Ectodermal cell (in vitro differentiated cells): ENCODE measurements at regions not wholly inside any gene's neighbourhood (a gene's known extent, or its start where the extent isn't known, plus 50 kb on each side); places are given as distances from the start of the nearest gene placed in this dataset.

Experiments
- H3K27ac ChIP-seq: 2 replicates; pipeline ENCODE4 v1.7.0; 2013; ENCODE audit warnings: mild to moderate bottlenecking, low read depth, low read length; ENCODE audit not compliant: insufficient read depth, poor library complexity, severe bottlenecking
- H3K27me3 ChIP-seq: 2 replicates; pipeline ENCODE4 v1.7.0; 2013; ENCODE audit warnings: mild to moderate bottlenecking, low read length; ENCODE audit not compliant: insufficient read depth, control insufficient read depth, poor library complexity, severe bottlenecking
- H3K36me3 ChIP-seq: one replicate; pipeline ENCODE4 v1.7.0; 2013; ENCODE audit warnings: low read length; ENCODE audit not compliant: control insufficient read depth, insufficient read depth
- H3K4me1 ChIP-seq: one replicate; pipeline ENCODE4 v1.7.0; 2013; ENCODE audit warnings: low read length; ENCODE audit not compliant: control insufficient read depth, insufficient read depth
- H3K4me3 ChIP-seq: 2 replicates; pipeline ENCODE4 v1.7.0; 2013; ENCODE audit warnings: low read depth, low read length, control low read depth; ENCODE audit not compliant: insufficient read depth
- H3K9me3 ChIP-seq: 2 replicates; pipeline ENCODE4 v1.7.0; 2013; ENCODE audit warnings: mild to moderate bottlenecking, low read length, moderate library complexity; ENCODE audit not compliant: control insufficient read depth
- WGBS, 2 experiments: methylation state at CpG; one replicate each; pipeline ENCODE4 v1.1.7; 2013; ENCODE audit warnings: missing lambda C conversion rate in 2 of 2; 5-methylcytosine and 5-hydroxymethylcytosine counted together

GRCh38 chr2:121036226-121036692 is 248.7 kb downstream of the TFCP2L1 start:
- Histone ChIP-seq H3K4me1 (no peaks in the 10 kb centered on the region), H3K27ac (no peak overlapping the region), H3K4me3 (no peak overlapping the region), H3K27me3 (peaks cover 5% of the 10 kb centered on the region), H3K9me3 (no peaks in the 10 kb centered on the region), H3K36me3 (no peaks in the 10 kb centered on the region)
- WGBS, 2 experiments, result 86 to 96% methylated on average over 2 of the region's 2 CpGs

GRCh38 chr2:121037480-121037879 is 247.5 kb downstream of the TFCP2L1 start:
- H3K4me3 ChIP-seq, result no peak overlapping the region
- H3K36me3 ChIP-seq, result no peaks in the 10 kb centered on the region
- H3K27ac ChIP-seq, result no peak overlapping the region
- WGBS, 2 experiments, result 90% methylated on average over 2 of the region's 2 CpGs
- H3K27me3 ChIP-seq, result peaks cover 5% of the 10 kb centered on the region
- H3K4me1 ChIP-seq, result no peaks in the 10 kb centered on the region
- H3K9me3 ChIP-seq, result no peaks in the 10 kb centered on the region

- WGBS, 2 experiments, result 85 to 87% methylated on average over 7 of the region's 7 CpGs
- Histone ChIP-seq H3K36me3 (no peaks in the 10 kb centered on the region), H3K27ac (no peak overlapping the region), H3K4me1 (no peaks in the 10 kb centered on the region), H3K27me3 (peaks cover 5% of the 10 kb centered on the region), H3K9me3 (no peaks in the 10 kb centered on the region), H3K4me3 (no peak overlapping the region)
Measured at GRCh38 chr2:121038031-121038430, 247.0 kb downstream of the TFCP2L1 start.

- Histone ChIP-seq H3K27me3 (peaks cover 2% of the 10 kb centered on the region), H3K9me3 (no peaks in the 10 kb centered on the region)
- 93 to 97% methylated on average over 5 of the region's 5 CpGs for WGBS, 2 experiments
Measured at GRCh38 chr2:121038431-121038830, 246.6 kb downstream of the TFCP2L1 start.

GRCh38 chr2:121038891-121039616 is 245.9 kb downstream of the TFCP2L1 start:
- 88 to 90% methylated on average over 8 of the region's 8 CpGs for WGBS, 2 experiments
- Histone ChIP-seq H3K27me3 (no peaks in the 10 kb centered on the region), H3K9me3 (no peaks in the 10 kb centered on the region), H3K4me3 (no peak overlapping the region), H3K27ac (no peak overlapping the region), H3K4me1 (no peaks in the 10 kb centered on the region), H3K36me3 (no peaks in the 10 kb centered on the region)

More at GRCh38 chr2:121038431-121038830, 246.6 kb downstream of the TFCP2L1 start:
- Histone ChIP-seq H3K27ac (no peak overlapping the region), H3K4me1 (no peaks in the 10 kb centered on the region), H3K4me3 (no peak overlapping the region), H3K36me3 (no peaks in the 10 kb centered on the region)

- Histone ChIP-seq H3K36me3 (no peaks in the 10 kb centered on the region), H3K9me3 (no peaks in the 10 kb centered on the region), H3K4me1 (no peaks in the 10 kb centered on the region), H3K27me3 (no peaks in the 10 kb centered on the region), H3K4me3 (no peak overlapping the region), H3K27ac (no peak overlapping the region)
- 87 to 90% methylated on average over 3 of the region's 3 CpGs for whole genome bisulfite sequencing, 2 experiments
Measured at GRCh38 chr2:121039679-121040078, 245.3 kb downstream of the TFCP2L1 start.

GRCh38 chr2:121041516-121041915 is 243.5 kb downstream of the TFCP2L1 start:
- Histone ChIP-seq H3K27me3 (no peaks in the 10 kb centered on the region), H3K4me1 (no peaks in the 10 kb centered on the region), H3K27ac (no peak overlapping the region), H3K4me3 (no peak overlapping the region), H3K9me3 (no peaks in the 10 kb centered on the region), H3K36me3 (no peaks in the 10 kb centered on the region)
- WGBS, 2 experiments, result 42 to 60% methylated on average over 1 of the region's 1 CpG

GRCh38 chr2:121043061-121043826 is 241.8 kb downstream of the TFCP2L1 start:
- Histone ChIP-seq H3K9me3 (no peaks in the 10 kb centered on the region), H3K36me3 (no peaks in the 10 kb centered on the region), H3K27ac (no peak overlapping the region), H3K27me3 (no peaks in the 10 kb centered on the region), H3K4me1 (no peaks in the 10 kb centered on the region), H3K4me3 (no peak overlapping the region)
- 82 to 98% methylated on average over 7 to 8 of the region's 8 CpGs for WGBS, 2 experiments

- Histone ChIP-seq H3K9me3 (no peaks in the 10 kb centered on the region), H3K27ac (no peak overlapping the region), H3K4me3 (no peak overlapping the region), H3K36me3 (no peaks in the 10 kb centered on the region), H3K27me3 (no peaks in the 10 kb centered on the region), H3K4me1 (no peaks in the 10 kb centered on the region)
- WGBS, 2 experiments, result 62 to 77% methylated on average over 2 to 3 of the region's 3 CpGs
Measured at GRCh38 chr2:121043827-121044222, 241.2 kb downstream of the TFCP2L1 start.

- Histone ChIP-seq H3K36me3 (no peaks in the 10 kb centered on the region), H3K27me3 (no peaks in the 10 kb centered on the region), H3K27ac (no peak overlapping the region), H3K9me3 (no peaks in the 10 kb centered on the region), H3K4me1 (peaks cover 5% of the 10 kb centered on the region), H3K4me3 (no peak overlapping the region)
- 72 to 76% methylated on average over 7 of the region's 7 CpGs for WGBS, 2 experiments
Measured at GRCh38 chr2:121044412-121044811, 240.6 kb downstream of the TFCP2L1 start.
